GM23338 (cell line): ENCODE measurements at regions not wholly inside any gene's neighbourhood (a gene's known extent, or its start where the extent isn't known, plus 50 kb on each side); places are given as distances from the start of the nearest gene placed in this dataset.

ENCODE experiments used
- CTCF ChIP-seq, 2 experiments: fragments of 200-600 bp in 1 of 2; sonication (generic) in 1 of 2; conservative IDR thresholded peaks; 2 replicates each; pipeline versions ENCODE4 v1.5.1 to v1.6.1; 2016 to 2017; ENCODE audit warnings: antibody characterized with exemption in 2 of 2, low read depth in 2 of 2, mild to moderate bottlenecking in 2 of 2, moderate library complexity in 1 of 2
- ETS1 ChIP-seq: IDR thresholded peaks from 2 replicates; pipeline ENCODE4 v1.6.1; 2016; ENCODE audit warnings: antibody characterized with exemption
- EZH2 ChIP-seq: fragments of 200-600 bp; sonication (generic); IDR thresholded peaks from one replicate; pipeline ENCODE4 v1.8.0; 2017; ENCODE audit warnings: antibody characterized with exemption, mild to moderate bottlenecking, low read depth; ENCODE audit not compliant: unreplicated experiment
- POLR2AphosphoS5 ChIP-seq: IDR thresholded peaks from 2 replicates; pipeline ENCODE4 v1.6.1; 2016; ENCODE audit warnings: antibody characterized with exemption, low read depth
- ZNF331 ChIP-seq: fragments of 250-450 bp; sonication (Bioruptor Pico); IDR thresholded peaks from 2 replicates; pipeline ENCODE4 v1.5.0; 2020; ENCODE audit warnings: low read depth, mild to moderate bottlenecking, moderate library complexity

GRCh38 chr1:191669629-191670028 lies 488.6 kb upstream of the RGS18 start:
- TF ChIP-seq CTCF (conservative IDR thresholded peaks at IDR 0.05; ENCODE audit: low read depth in 2 of 2): no peak
- TF ChIP-seq POLR2AphosphoS5: no peak
- TF ChIP-seq EZH2: no peak
- TF ChIP-seq ETS1: no peak
- no peak for TF ChIP-seq ZNF331 (CRISPR knock-in tag)
